A549 (cell line): ENCODE measurements at regions not wholly inside any gene's neighbourhood (a gene's known extent, or its start where the extent isn't known, plus 50 kb on each side); places are given as distances from the start of the nearest gene placed in this dataset.

Experiments used
- ATAC-seq, 2 experiments: fragments of 200-7000 bp in 1 of 2; fragments of >200 bp in 1 of 2; cut with Nextera tagmentation in 1 of 2; cut with Tn5 transposase in 1 of 2; 3 replicates each; pipeline versions ENCODE4 v1.8.0 to v1.9.1; 2018 to 2020; ENCODE audit warnings: mild to moderate bottlenecking in 1 of 2, moderate library complexity in 1 of 2
- CTCF ChIA-PET: fragments of 300-600 bp; sonication (Branson Sonifier 250); formaldehyde crosslinking; extraction: SDS; loops from one replicate; lab custom pipeline; 2021; ENCODE audit warnings: antibody characterized with exemption, inconsistent platforms; lab: Yijun Ruan, JAX
- POLR2A ChIA-PET: fragments of 350-600 bp; formaldehyde crosslinking; extraction: SDS; loops from one replicate; lab custom pipeline; 2021; ENCODE audit warnings: antibody characterized with exemption, inconsistent platforms; lab: Yijun Ruan, JAX
- DNase-seq, 2 experiments: peaks; one replicate each; pipeline versions ENCODE4 v3.0.0 to v3.0.0-alpha.2; 2011 to 2016; ENCODE audit warnings: low read depth in 1 of 2, low spot score in 1 of 2
- FAIRE-seq: peaks from 2 replicates; lab custom pipeline; 2011; peaks lifted over from hg19 to GRCh38; lab: Jason Lieb, UNC
- H3K27ac ChIP-seq, 2 experiments: fragments of >200 bp; sonication (Bioruptor Twin); formaldehyde crosslinking; 3 replicates each; pipeline ENCODE4 v1.5.1; 2016 to 2017
- H3K4me1 ChIP-seq: fragments of >200 bp; sonication (Bioruptor Twin); formaldehyde crosslinking; 3 replicates; pipeline ENCODE4 v1.6.1; 2016
- H3K4me2 ChIP-seq: fragments of >200 bp; sonication (Bioruptor Twin); formaldehyde crosslinking; 3 replicates; pipeline ENCODE4 v1.6.1; 2016
- H3K4me3 ChIP-seq: fragments of >200 bp; sonication (Bioruptor Twin); formaldehyde crosslinking; 3 replicates; pipeline ENCODE4 v1.5.1; 2016
- H3K9me3 ChIP-seq: fragments of >200 bp; sonication (Bioruptor Twin); formaldehyde crosslinking; 3 replicates; pipeline ENCODE4 v1.6.1; 2016
- BCL3 ChIP-seq: fragments of >200 bp; sonication (Bioruptor Twin); formaldehyde crosslinking; IDR thresholded peaks from 3 replicates; pipeline ENCODE4 v1.6.1; 2016
- BHLHE40 ChIP-seq: IDR thresholded peaks from 2 replicates; pipeline ENCODE4 v1.6.1; 2012; ENCODE audit warnings: low read depth, low read length, inconsistent platforms
- CBX2 ChIP-seq: fragments of 200-600 bp; sonication (generic); IDR thresholded peaks from 2 replicates; pipeline ENCODE4 v1.6.1; 2016; ENCODE audit warnings: low read depth, mild to moderate bottlenecking, borderline replicate concordance
- CEBPB ChIP-seq, 2 experiments: fragments of >200 bp in 1 of 2; sonication (Bioruptor Twin) in 1 of 2; formaldehyde crosslinking in 1 of 2; IDR thresholded peaks; 2 replicates each; pipeline ENCODE4 v1.6.1; 2012 to 2016
- EHF ChIP-seq: fragments of 250-450 bp; sonication (Bioruptor Pico); IDR thresholded peaks from 2 replicates; pipeline ENCODE4 v1.5.0; 2020; ENCODE audit warnings: mild to moderate bottlenecking
- EP300 ChIP-seq, 2 experiments: fragments of >200 bp; sonication (Bioruptor Twin); formaldehyde crosslinking; IDR thresholded peaks; 2 replicates in 1 of 2; 3 replicates in 1 of 2; pipeline ENCODE4 v1.6.1; 2016 to 2017
- FOSB ChIP-seq: fragments of 250-450 bp; sonication (Bioruptor Pico); IDR thresholded peaks from 2 replicates; pipeline ENCODE4 v1.5.0; 2020; ENCODE audit warnings: mild to moderate bottlenecking, moderate library complexity
- HES2 ChIP-seq: fragments of >200 bp; sonication (Bioruptor Twin); formaldehyde crosslinking; IDR thresholded peaks from 2 replicates; pipeline ENCODE4 v1.6.1; 2016
- HOXB13 ChIP-seq: fragments of 250-450 bp; sonication (Bioruptor Pico); IDR thresholded peaks from 2 replicates; pipeline ENCODE4 v1.5.0; 2020; ENCODE audit warnings: low read depth, mild to moderate bottlenecking, moderate library complexity
- JUNB ChIP-seq: fragments of >200 bp; sonication (Bioruptor Twin); formaldehyde crosslinking; IDR thresholded peaks from 2 replicates; pipeline ENCODE4 v1.6.1; 2016
- KDM5A ChIP-seq: fragments of 200-600 bp; sonication (generic); IDR thresholded peaks from 2 replicates; pipeline ENCODE4 v1.6.1; 2016; ENCODE audit warnings: antibody characterized with exemption, mild to moderate bottlenecking
- PHF8 ChIP-seq: fragments of 200-600 bp; sonication (generic); IDR thresholded peaks from 2 replicates; pipeline ENCODE4 v1.6.1; 2016; ENCODE audit warnings: low read depth, mild to moderate bottlenecking, antibody characterized with exemption, moderate library complexity, borderline replicate concordance
- POLR2AphosphoS2 ChIP-seq: conservative IDR thresholded peaks from 2 replicates; pipeline ENCODE4 v1.6.1; 2012; ENCODE audit warnings: low read length, improper control_type of control experiment, inconsistent platforms
- RAD21 ChIP-seq, 2 experiments: fragments of >200 bp in 1 of 2; sonication (Bioruptor Twin) in 1 of 2; formaldehyde crosslinking in 1 of 2; IDR thresholded peaks in 1 of 2; conservative IDR thresholded peaks in 1 of 2; 2 replicates in 1 of 2; 3 replicates in 1 of 2; pipeline ENCODE4 v1.6.1; 2012 to 2018; ENCODE audit warnings: inconsistent platforms in 1 of 2
- RARB ChIP-seq: fragments of 250-450 bp; sonication (Bioruptor Pico); IDR thresholded peaks from 2 replicates; pipeline ENCODE4 v1.8.0; 2021; ENCODE audit warnings: mild to moderate bottlenecking, moderate library complexity
- REST ChIP-seq: fragments of 200-600 bp; sonication (generic); IDR thresholded peaks from 2 replicates; pipeline ENCODE4 v1.6.1; 2016; ENCODE audit warnings: antibody characterized with exemption, mild to moderate bottlenecking, moderate library complexity
- RFX5 ChIP-seq: fragments of 450-650 bp; IDR thresholded peaks from 2 replicates; pipeline ENCODE4 v1.7.1; 2014; ENCODE audit warnings: antibody characterized with exemption, mild to moderate bottlenecking, moderate library complexity
- RNF2 ChIP-seq: fragments of 200-600 bp; sonication (generic); IDR thresholded peaks from 2 replicates; pipeline ENCODE4 v1.6.1; 2016; ENCODE audit warnings: low read depth, mild to moderate bottlenecking, antibody characterized with exemption, moderate library complexity, borderline replicate concordance
- SMC3 ChIP-seq: fragments of >200 bp; sonication (Bioruptor Twin); formaldehyde crosslinking; IDR thresholded peaks from 3 replicates; pipeline ENCODE4 v1.6.1; 2018; ENCODE audit warnings: inconsistent platforms
- TP53 ChIP-seq: fragments of 250-450 bp; sonication (Bioruptor Pico); IDR thresholded peaks from 2 replicates; pipeline ENCODE4 v1.5.0; 2021; ENCODE audit warnings: mild to moderate bottlenecking, moderate library complexity
- ZNF302 ChIP-seq: fragments of 250-450 bp; sonication (Bioruptor Pico); IDR thresholded peaks from 2 replicates; pipeline ENCODE4 v1.9.0; 2021; ENCODE audit warnings: inconsistent platforms, mild to moderate bottlenecking, moderate library complexity
- ZSCAN20 ChIP-seq: fragments of 250-450 bp; sonication (Bioruptor Pico); IDR thresholded peaks from 2 replicates; pipeline ENCODE4 v1.8.0; 2022; ENCODE audit warnings: mild to moderate bottlenecking, moderate library complexity
- WGBS: methylation state at CpG from one replicate; pipeline ENCODE4 v1.1.6; 2017; ENCODE audit errors: missing lambda C conversion rate; 5-methylcytosine and 5-hydroxymethylcytosine counted together

- H3K4me1 ChIP-seq = peaks cover 14% of the 10 kb centered on the region
- ATAC-seq = no peak
- ChIA-PET CTCF (interaction anchor here (1.4 kb wide), 1 partner anchor 108 kb away, joined by 3 read pairs; no protein-coding TSS in a partner anchor), POLR2A (no interaction called here)
- DNase-seq = no peak
- no peak for FAIRE-seq
- WGBS = 75% methylated on average over 4 of the region's 4 CpGs
- TF ChIP-seq JUNB (no peak), BCL3 (no peak), POLR2AphosphoS2 (no peak), BHLHE40 (no peak), RNF2 (no peak), HES2 (no peak)
- no peak overlapping the region for H3K4me3 ChIP-seq
- H3K9me3 ChIP-seq = no peaks in the 10 kb centered on the region
- H3K4me2 ChIP-seq = no peak overlapping the region
- no peak overlapping the region for H3K27ac ChIP-seq
These were observed 414.7 kb upstream of the TNP1 start for GRCh38 chr2:217274578-217274977.

- ChIA-PET CTCF (interaction anchor here (1.4 kb wide), 1 partner anchor 108 kb away, joined by 3 read pairs; no protein-coding TSS in a partner anchor), POLR2A (no interaction called here)
- ATAC-seq = no peak
These were observed 414.0 kb upstream of the TNP1 start for GRCh38 chr2:217273851-217274250.

More at GRCh38 chr2:217273851-217274250, 414.0 kb upstream of the TNP1 start:
- Histone ChIP-seq H3K4me3 (no peak overlapping the region), H3K4me1 (peaks cover 14% of the 10 kb centered on the region), H3K27ac (no peak overlapping the region), H3K4me2 (no peak overlapping the region), H3K9me3 (no peaks in the 10 kb centered on the region)
- WGBS = 92% methylated on average over 2 of the region's 2 CpGs
- DNase-seq (no peak), FAIRE-seq (no peak)
- TF ChIP-seq BCL3 (no peak), CEBPB (IDR thresholded peaks at IDR 0.05) (no peak), RAD21 (conservative IDR thresholded peaks at IDR 0.05 in 1 of 2, IDR thresholded peaks at IDR 0.05 in 1 of 2) (no peak), HES2 (no peak), KDM5A (no peak), TP53 (no peak), RFX5 (no peak), POLR2AphosphoS2 (no peak), HOXB13 (CRISPR knock-in tag) (no peak), CBX2 (no peak), SMC3 (no peak), EHF (CRISPR knock-in tag) (no peak), ZSCAN20 (no peak), FOSB (no peak), REST (no peak), ZNF302 (CRISPR knock-in tag) (no peak), EP300 (IDR thresholded peaks at IDR 0.05) (no peak), RARB (CRISPR knock-in tag) (no peak), PHF8 (no peak)
